GM12875 (cell line): ENCODE measurements at regions not wholly inside any gene's neighbourhood (a gene's known extent, or its start where the extent isn't known, plus 50 kb on each side); places are given as distances from the start of the nearest gene placed in this dataset.

Experiments
- H3K4me3 ChIP-seq: one replicate; pipeline ENCODE4 v1.5.1; 2011; ENCODE audit warnings: low read depth, low read length, control low read depth
- TF ChIP-seq, protein P1 (sequence below): IDR thresholded peaks from 2 replicates; pipeline ENCODE4 v1.5.1; 2011; ENCODE audit warnings: low read depth, mild to moderate bottlenecking, control low read depth, inconsistent platforms, low read length, moderate library complexity, borderline replicate concordance; ENCODE audit not compliant: insufficient read depth

DNA sequence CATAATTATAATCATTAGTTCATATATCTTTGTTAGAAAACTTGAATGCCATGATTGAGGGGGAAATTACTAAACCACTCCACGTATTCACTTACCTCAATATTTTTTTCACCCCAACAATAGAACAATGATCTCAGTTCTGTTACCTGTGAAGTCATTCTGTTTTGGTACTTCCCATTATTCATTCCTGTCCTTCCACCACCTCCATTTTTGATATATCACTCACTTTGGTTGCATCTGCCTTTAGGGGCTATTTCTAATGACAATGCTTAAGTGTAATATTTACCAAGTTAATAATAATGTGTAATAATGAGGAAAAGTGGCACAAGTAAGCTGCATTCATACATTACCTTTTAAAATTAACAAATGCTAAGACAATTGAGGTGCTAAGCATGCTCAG is 218.4 kb downstream of the SPATA31D1 start:
- H3K4me3 ChIP-seq: no peak overlapping the region
- TF ChIP-seq, protein P1, sequence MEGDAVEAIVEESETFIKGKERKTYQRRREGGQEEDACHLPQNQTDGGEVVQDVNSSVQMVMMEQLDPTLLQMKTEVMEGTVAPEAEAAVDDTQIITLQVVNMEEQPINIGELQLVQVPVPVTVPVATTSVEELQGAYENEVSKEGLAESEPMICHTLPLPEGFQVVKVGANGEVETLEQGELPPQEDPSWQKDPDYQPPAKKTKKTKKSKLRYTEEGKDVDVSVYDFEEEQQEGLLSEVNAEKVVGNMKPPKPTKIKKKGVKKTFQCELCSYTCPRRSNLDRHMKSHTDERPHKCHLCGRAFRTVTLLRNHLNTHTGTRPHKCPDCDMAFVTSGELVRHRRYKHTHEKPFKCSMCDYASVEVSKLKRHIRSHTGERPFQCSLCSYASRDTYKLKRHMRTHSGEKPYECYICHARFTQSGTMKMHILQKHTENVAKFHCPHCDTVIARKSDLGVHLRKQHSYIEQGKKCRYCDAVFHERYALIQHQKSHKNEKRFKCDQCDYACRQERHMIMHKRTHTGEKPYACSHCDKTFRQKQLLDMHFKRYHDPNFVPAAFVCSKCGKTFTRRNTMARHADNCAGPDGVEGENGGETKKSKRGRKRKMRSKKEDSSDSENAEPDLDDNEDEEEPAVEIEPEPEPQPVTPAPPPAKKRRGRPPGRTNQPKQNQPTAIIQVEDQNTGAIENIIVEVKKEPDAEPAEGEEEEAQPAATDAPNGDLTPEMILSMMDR: no peak

GRCh38 chr9:82208741-82209450 is 220.3 kb downstream of the SPATA31D1 start:
- TF ChIP-seq, protein P1: no peak
- H3K4me3 ChIP-seq: no peak overlapping the region

DNA sequence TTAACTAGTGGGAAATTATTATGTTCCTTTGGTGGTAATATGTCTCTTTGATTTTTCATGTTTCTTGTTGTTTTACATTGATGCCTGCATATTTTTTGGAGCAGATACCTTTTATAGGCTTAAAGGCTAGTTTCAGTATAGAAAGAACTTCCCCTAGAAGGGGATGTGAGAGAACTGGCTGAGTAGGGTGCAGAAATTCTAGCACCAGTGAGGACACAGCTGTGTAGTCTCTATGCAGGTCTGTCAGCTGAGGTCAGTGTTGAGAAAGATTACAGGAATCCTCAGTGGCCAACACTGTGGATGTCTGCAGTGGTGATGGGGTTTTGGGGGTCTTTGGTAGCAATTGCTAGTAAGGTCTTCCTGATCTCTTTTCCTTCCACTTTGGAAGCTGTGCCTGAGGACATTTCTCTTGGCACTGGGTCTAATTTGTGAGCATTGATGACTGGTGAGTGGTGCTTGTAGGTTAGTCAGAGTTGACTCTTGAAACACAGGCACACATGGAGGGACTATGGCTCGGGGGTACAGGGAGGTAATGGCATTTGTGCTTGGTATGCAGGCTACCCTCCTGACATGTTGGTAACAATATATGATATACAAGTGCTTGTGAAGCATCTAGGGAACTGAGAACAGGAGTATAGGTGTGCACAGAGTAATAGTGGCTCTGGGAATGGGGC is 221.4 kb downstream of the SPATA31D1 start:
- no peak overlapping the region for H3K4me3 ChIP-seq
- TF ChIP-seq, protein P1: no peak

GRCh38 chr9:82212885-82213284 is 224.3 kb downstream of the SPATA31D1 start:
- H3K4me3 ChIP-seq: no peak overlapping the region
- TF ChIP-seq, protein P1: no peak

DNA sequence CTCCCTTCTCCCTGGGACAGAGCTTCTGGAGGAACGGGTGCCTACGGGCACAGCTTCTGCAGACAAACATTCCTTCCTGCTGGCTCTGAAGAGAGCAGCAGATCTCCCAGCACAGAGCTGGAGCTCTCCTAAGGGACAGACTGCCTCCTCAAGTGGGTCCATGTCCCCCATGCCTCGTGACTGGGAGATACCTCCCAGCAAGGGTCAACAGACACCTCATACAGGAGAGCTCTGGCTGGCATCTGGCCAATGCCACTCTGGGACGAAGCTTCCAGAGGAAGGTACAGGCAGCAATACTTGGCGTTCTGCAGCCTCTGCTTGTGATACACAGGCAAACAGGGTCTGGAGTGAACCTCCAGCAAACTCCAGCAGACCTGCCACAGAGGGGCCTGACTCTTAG is 227.9 kb downstream of the SPATA31D1 start:
- no peak overlapping the region for H3K4me3 ChIP-seq
- TF ChIP-seq, protein P1: no peak

DNA sequence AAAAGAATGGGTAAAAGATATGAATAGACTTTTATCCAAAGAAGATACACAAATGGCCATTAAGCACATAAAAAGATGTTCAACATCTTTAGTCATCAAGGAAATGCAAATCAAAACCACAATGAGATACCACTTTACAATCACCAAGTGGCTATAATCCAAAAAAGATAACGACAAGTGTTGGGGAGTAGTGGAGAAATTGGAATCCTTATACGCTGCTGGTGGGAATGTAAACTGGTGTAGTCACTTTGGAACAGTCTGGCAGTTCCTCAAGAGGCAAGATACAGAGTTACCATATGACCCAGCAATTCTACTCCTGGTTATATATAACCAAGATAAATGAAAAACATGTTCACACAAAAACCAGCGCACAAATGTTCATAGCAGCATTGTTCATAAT is 234.9 kb downstream of the SPATA31D1 start:
- TF ChIP-seq, protein P1: no peak
- H3K4me3 ChIP-seq: no peak overlapping the region

DNA sequence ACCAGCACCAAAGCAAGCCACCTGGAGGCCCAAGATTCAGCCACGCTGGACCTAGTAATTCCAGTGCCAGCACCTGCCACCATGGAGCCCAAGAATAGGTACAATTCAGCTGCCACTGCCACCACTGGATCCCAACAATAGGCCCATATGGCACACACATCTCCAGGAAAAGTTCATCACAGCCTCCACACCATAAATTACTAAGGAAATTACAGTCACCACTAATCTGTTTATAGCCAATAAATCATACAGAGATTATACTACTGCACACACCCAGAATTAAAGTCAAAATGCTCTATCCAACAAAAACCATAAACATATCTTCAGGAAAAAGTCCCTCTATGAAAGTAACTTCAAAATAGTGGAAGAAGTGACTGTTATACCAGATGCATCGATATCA is 242.8 kb downstream of the SPATA31D1 start:
- H3K4me3 ChIP-seq: no peak overlapping the region
- TF ChIP-seq, protein P1: no peak
